ENCODE measurements at regions not wholly inside any gene's neighbourhood (a gene's known extent, or its start where the extent isn't known, plus 50 kb on each side); places are given as distances from the start of the nearest gene placed in this dataset.

GRCh38 chr2:53103679-53104078 lies 663.9 kb upstream of the CHAC2 start:
- Histone ChIP-seq H3K27me3 (replicated peaks in 1 of 2; ENCODE audit: control insufficient read depth in 2 of 2, extremely low read depth in 1 of 2, insufficient read depth in 2 of 2, low read length in 1 of 2) (no peaks in the 10 kb centered on the region), H3K4me3 (ENCODE audit: control insufficient read depth in 1 of 2, extremely low read depth in 1 of 2, low read length in 1 of 2) (no peak overlapping the region), H3K4me1 (ENCODE audit: control insufficient read depth in 1 of 2, extremely low read depth in 1 of 2, insufficient read depth in 2 of 2, low read length in 2 of 2) (no peaks in the 10 kb centered on the region), H3K9me3 (no peaks in the 10 kb centered on the region), H3K36me3 (ENCODE audit: control insufficient read depth in 2 of 2, extremely low read depth in 1 of 2, insufficient read depth in 1 of 2, low read length in 1 of 2) (no peaks in the 10 kb centered on the region), H3K27ac (ENCODE audit: low read length) (no peak overlapping the region)
- ChIA-PET CTCF (no interaction called here), POLR2A (no interaction called here)
- Mint-ChIP-seq H3K27ac (no peak overlapping the region), H3K27me3 (no peaks in the 10 kb centered on the region), H3K4me3 (no peak overlapping the region), H3K4me1 (no peaks in the 10 kb centered on the region), H3K36me3 (no peaks in the 10 kb centered on the region), H3K9me3 (peaks cover 0 to 6% (median 0%) of the 10 kb centered on the region in 3 donors)
- ATAC-seq (replicated peaks in 1 of 4), result no peak
- no peak for DNase-seq

- H3K4me3 ChIP-seq (ENCODE audit: control insufficient read depth in 1 of 2, extremely low read depth in 1 of 2, low read length in 1 of 2), result no peak overlapping the region
- ChIA-PET CTCF (no interaction called here), POLR2A (no interaction called here)
- no peaks in the 10 kb centered on the region for H3K9me3 ChIP-seq
- WGBS (ENCODE audit: insufficient coverage), result no CpG with 5 or more reads among the region's 4 CpGs
- H3K27me3 ChIP-seq (replicated peaks in 1 of 2; ENCODE audit: control insufficient read depth in 2 of 2, extremely low read depth in 1 of 2, insufficient read depth in 2 of 2, low read length in 1 of 2), result no peaks in the 10 kb centered on the region
- DNase-seq, result no peak
- no peaks in the 10 kb centered on the region for H3K4me1 ChIP-seq (ENCODE audit: control insufficient read depth in 1 of 2, extremely low read depth in 1 of 2, insufficient read depth in 2 of 2, low read length in 2 of 2)
- Mint-ChIP-seq H3K9me3 (no peaks in the 10 kb centered on the region), H3K4me3 (no peak overlapping the region), H3K27me3 (no peaks in the 10 kb centered on the region), H3K27ac (no peak overlapping the region), H3K4me1 (no peaks in the 10 kb centered on the region), H3K36me3 (no peaks in the 10 kb centered on the region)
- no peaks in the 10 kb centered on the region for H3K36me3 ChIP-seq (ENCODE audit: control insufficient read depth in 2 of 2, extremely low read depth in 1 of 2, insufficient read depth in 1 of 2, low read length in 1 of 2)
- no peak for ATAC-seq (replicated peaks in 1 of 4)
- no peak overlapping the region for H3K27ac ChIP-seq (ENCODE audit: low read length)
These were observed 668.9 kb upstream of the CHAC2 start for GRCh38 chr2:53098696-53099078.

GRCh38 chr2:53096351-53096750 lies 671.3 kb upstream of the CHAC2 start:
- CTCF ChIA-PET, result no interaction called here
- Histone ChIP-seq H3K4me1 (ENCODE audit: control insufficient read depth in 1 of 2, extremely low read depth in 1 of 2, insufficient read depth in 2 of 2, low read length in 2 of 2) (no peaks in the 10 kb centered on the region), H3K4me3 (ENCODE audit: control insufficient read depth in 1 of 2, extremely low read depth in 1 of 2, low read length in 1 of 2) (no peak overlapping the region), H3K27ac (ENCODE audit: low read length) (no peak overlapping the region), H3K27me3 (replicated peaks in 1 of 2; ENCODE audit: control insufficient read depth in 2 of 2, extremely low read depth in 1 of 2, insufficient read depth in 2 of 2, low read length in 1 of 2) (no peaks in the 10 kb centered on the region), H3K36me3 (ENCODE audit: control insufficient read depth in 2 of 2, extremely low read depth in 1 of 2, insufficient read depth in 1 of 2, low read length in 1 of 2) (no peaks in the 10 kb centered on the region), H3K9me3 (no peaks in the 10 kb centered on the region)
- ATAC-seq (replicated peaks in 1 of 4), result no peak
- 70% methylated on average over 1 of the region's 4 CpGs for WGBS (ENCODE audit: insufficient coverage)
- no peak overlapping the region for H3K4me3 Mint-ChIP-seq
- peaks cover 0 to 4% (median 0%) of the 10 kb centered on the region in 3 donors for H3K9me3 Mint-ChIP-seq
- POLR2A ChIA-PET, result no interaction called here
- H3K27ac Mint-ChIP-seq, result no peak overlapping the region
- no peak for DNase-seq
- H3K36me3 Mint-ChIP-seq, result no peaks in the 10 kb centered on the region
- no peaks in the 10 kb centered on the region for H3K27me3 Mint-ChIP-seq
- no peaks in the 10 kb centered on the region for H3K4me1 Mint-ChIP-seq

DNA sequence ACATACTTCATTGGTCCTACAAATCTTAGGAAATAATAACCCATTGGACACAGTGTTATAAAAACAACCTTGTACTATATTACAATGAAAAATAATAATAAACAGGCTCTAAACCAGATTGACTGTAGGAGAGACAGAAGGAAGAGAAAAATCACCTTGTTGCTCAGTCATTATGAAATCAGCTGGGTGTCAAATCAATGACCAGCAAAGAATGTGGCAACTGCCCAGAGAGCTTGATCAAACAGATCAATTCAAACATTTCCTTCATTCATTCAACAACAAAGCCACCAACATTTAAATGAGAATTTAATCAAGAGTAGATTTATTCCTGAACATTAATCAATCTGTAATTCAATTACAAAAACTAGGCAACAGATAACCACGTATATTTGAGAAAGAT lies 671.9 kb upstream of the CHAC2 start:
- Mint-ChIP-seq H3K9me3 (peaks cover 0 to 9% (median 0%) of the 10 kb centered on the region in 3 donors), H3K4me1 (no peaks in the 10 kb centered on the region), H3K36me3 (no peaks in the 10 kb centered on the region), H3K27ac (no peak overlapping the region), H3K27me3 (no peaks in the 10 kb centered on the region), H3K4me3 (no peak overlapping the region)
- no peaks in the 10 kb centered on the region for H3K9me3 ChIP-seq
- ATAC-seq (replicated peaks in 1 of 4) (no peak), DNase-seq (no peak)
- H3K4me3 ChIP-seq (ENCODE audit: control insufficient read depth in 1 of 2, extremely low read depth in 1 of 2, low read length in 1 of 2), result no peak overlapping the region
- H3K27me3 ChIP-seq (replicated peaks in 1 of 2; ENCODE audit: control insufficient read depth in 2 of 2, extremely low read depth in 1 of 2, insufficient read depth in 2 of 2, low read length in 1 of 2), result no peaks in the 10 kb centered on the region
- no peaks in the 10 kb centered on the region for H3K4me1 ChIP-seq (ENCODE audit: control insufficient read depth in 1 of 2, extremely low read depth in 1 of 2, insufficient read depth in 2 of 2, low read length in 2 of 2)
- no CpG with 5 or more reads among the region's 1 CpG for WGBS (ENCODE audit: insufficient coverage)
- ChIA-PET CTCF (no interaction called here), POLR2A (no interaction called here)
- H3K27ac ChIP-seq (ENCODE audit: low read length), result no peak overlapping the region
- no peaks in the 10 kb centered on the region for H3K36me3 ChIP-seq (ENCODE audit: control insufficient read depth in 2 of 2, extremely low read depth in 1 of 2, insufficient read depth in 1 of 2, low read length in 1 of 2)

DNA sequence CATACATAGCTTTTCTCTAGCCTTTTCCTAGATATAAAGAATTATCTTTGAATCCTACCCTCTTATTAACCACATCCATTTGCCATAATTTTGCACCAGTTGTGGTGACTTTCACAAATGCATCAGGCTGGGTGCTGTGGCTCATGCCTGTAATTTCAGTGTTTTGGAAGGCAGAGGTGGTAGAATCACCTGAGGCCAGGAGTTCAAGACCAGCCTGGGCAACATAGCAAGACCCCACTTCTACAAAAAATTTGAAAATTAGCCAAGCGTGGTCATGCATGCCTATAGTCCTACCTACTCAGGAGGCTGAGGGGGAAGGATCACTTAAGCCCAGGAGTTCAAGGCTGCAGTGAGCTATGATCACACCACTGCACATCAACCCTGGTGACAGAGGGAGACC lies 672.4 kb upstream of the CHAC2 start:
- H3K27ac ChIP-seq (ENCODE audit: low read length), result no peak overlapping the region
- H3K4me1 ChIP-seq (ENCODE audit: control insufficient read depth in 1 of 2, extremely low read depth in 1 of 2, insufficient read depth in 2 of 2, low read length in 2 of 2), result no peaks in the 10 kb centered on the region
- no peaks in the 10 kb centered on the region for H3K27me3 ChIP-seq (replicated peaks in 1 of 2; ENCODE audit: control insufficient read depth in 2 of 2, extremely low read depth in 1 of 2, insufficient read depth in 2 of 2, low read length in 1 of 2)
- no CpG with 5 or more reads among the region's 1 CpG for WGBS (ENCODE audit: insufficient coverage)
- H3K9me3 ChIP-seq, result no peaks in the 10 kb centered on the region
- DNase-seq, result no peak
- Mint-ChIP-seq H3K27me3 (no peaks in the 10 kb centered on the region), H3K4me3 (no peak overlapping the region), H3K9me3 (peaks cover 0 to 12% (median under 1%) of the 10 kb centered on the region in 3 donors), H3K27ac (no peak overlapping the region), H3K36me3 (no peaks in the 10 kb centered on the region), H3K4me1 (no peaks in the 10 kb centered on the region)
- no peak overlapping the region for H3K4me3 ChIP-seq (ENCODE audit: control insufficient read depth in 1 of 2, extremely low read depth in 1 of 2, low read length in 1 of 2)
- ATAC-seq (replicated peaks in 1 of 4), result no peak
- H3K36me3 ChIP-seq (ENCODE audit: control insufficient read depth in 2 of 2, extremely low read depth in 1 of 2, insufficient read depth in 1 of 2, low read length in 1 of 2), result no peaks in the 10 kb centered on the region
- ChIA-PET CTCF (no interaction called here), POLR2A (no interaction called here)

- no peaks in the 10 kb centered on the region for H3K9me3 ChIP-seq
- Mint-ChIP-seq H3K27ac (no peak overlapping the region), H3K27me3 (no peaks in the 10 kb centered on the region), H3K36me3 (no peaks in the 10 kb centered on the region), H3K9me3 (peaks cover 0 to 14% (median 4%) of the 10 kb centered on the region in 3 donors), H3K4me1 (no peaks in the 10 kb centered on the region), H3K4me3 (no peak overlapping the region)
- H3K27me3 ChIP-seq (replicated peaks in 1 of 2; ENCODE audit: control insufficient read depth in 2 of 2, extremely low read depth in 1 of 2, insufficient read depth in 2 of 2, low read length in 1 of 2), result no peaks in the 10 kb centered on the region
- no peak for ATAC-seq (replicated peaks in 1 of 4)
- H3K4me1 ChIP-seq (ENCODE audit: control insufficient read depth in 1 of 2, extremely low read depth in 1 of 2, insufficient read depth in 2 of 2, low read length in 2 of 2), result no peaks in the 10 kb centered on the region
- POLR2A ChIA-PET, result no interaction called here
- CTCF ChIA-PET, result no interaction called here
- no peak overlapping the region for H3K27ac ChIP-seq (ENCODE audit: low read length)
- WGBS (ENCODE audit: insufficient coverage), result no CpG with 5 or more reads among the region's 1 CpG
- no peak overlapping the region for H3K4me3 ChIP-seq (ENCODE audit: control insufficient read depth in 1 of 2, extremely low read depth in 1 of 2, low read length in 1 of 2)
- DNase-seq, result no peak
- no peaks in the 10 kb centered on the region for H3K36me3 ChIP-seq (ENCODE audit: control insufficient read depth in 2 of 2, extremely low read depth in 1 of 2, insufficient read depth in 1 of 2, low read length in 1 of 2)
These were observed 674.2 kb upstream of the CHAC2 start for GRCh38 chr2:53093355-53093754.

- no peaks in the 10 kb centered on the region for H3K27me3 Mint-ChIP-seq
- H3K9me3 Mint-ChIP-seq, result peaks cover 0 to 17% (median 4%) of the 10 kb centered on the region in 3 donors
- Histone ChIP-seq H3K27ac (ENCODE audit: low read length) (no peak overlapping the region), H3K4me3 (ENCODE audit: control insufficient read depth in 1 of 2, extremely low read depth in 1 of 2, low read length in 1 of 2) (no peak overlapping the region), H3K4me1 (ENCODE audit: control insufficient read depth in 1 of 2, extremely low read depth in 1 of 2, insufficient read depth in 2 of 2, low read length in 2 of 2) (no peaks in the 10 kb centered on the region), H3K27me3 (replicated peaks in 1 of 2; ENCODE audit: control insufficient read depth in 2 of 2, extremely low read depth in 1 of 2, insufficient read depth in 2 of 2, low read length in 1 of 2) (no peaks in the 10 kb centered on the region), H3K9me3 (no peaks in the 10 kb centered on the region), H3K36me3 (ENCODE audit: control insufficient read depth in 2 of 2, extremely low read depth in 1 of 2, insufficient read depth in 1 of 2, low read length in 1 of 2) (no peaks in the 10 kb centered on the region)
- ChIA-PET CTCF (no interaction called here), POLR2A (no interaction called here)
- no peak overlapping the region for H3K4me3 Mint-ChIP-seq
- no peak overlapping the region for H3K27ac Mint-ChIP-seq
- no peak for ATAC-seq (replicated peaks in 1 of 4)
- no peaks in the 10 kb centered on the region for H3K4me1 Mint-ChIP-seq
- no peak for DNase-seq
- no peaks in the 10 kb centered on the region for H3K36me3 Mint-ChIP-seq
These were observed 676.4 kb upstream of the CHAC2 start for GRCh38 chr2:53091183-53091582.
